GM12878 (cell line): ENCODE measurements at regions not wholly inside any gene's neighbourhood (a gene's known extent, or its start where the extent isn't known, plus 50 kb on each side); places are given as distances from the start of the nearest gene placed in this dataset.

Experiments
- ATAC-seq: fragments of 200-7000 bp; cut with Tn5 transposase; 3 replicates; pipeline ENCODE4 v1.9.1; 2020; ENCODE audit warnings: mild to moderate bottlenecking, moderate library complexity
- BruUV-seq: library from RNA; stranded (reverse); fragments of 400-500 nt; replicated peaks from 2 replicates; lab custom pipeline; 2021; lab: Mats Ljungman, UMichigan
- CTCF ChIA-PET: fragments of 300-600 bp; sonication (Branson Sonifier 250); formaldehyde crosslinking; extraction: SDS; loops from one replicate; lab custom pipeline; 2021; ENCODE audit warnings: inconsistent platforms; lab: Yijun Ruan, JAX
- POLR2A ChIA-PET: fragments of 350-600 bp; formaldehyde crosslinking; extraction: SDS; loops from one replicate; lab custom pipeline; 2021; ENCODE audit warnings: inconsistent platforms; lab: Charles Lee
- RAD21 ChIA-PET: fragments of 300-600 bp; sonication (Branson Sonifier 250); formaldehyde crosslinking; loops from one replicate; lab custom pipeline; 2023; ENCODE audit warnings: antibody characterized with exemption; ENCODE audit not compliant: unreplicated experiment; lab: Charles Lee
- SMC1A ChIA-PET: fragments of 300-600 bp; sonication (Branson Sonifier 250); formaldehyde crosslinking; loops from one replicate; lab custom pipeline; 2023; ENCODE audit not compliant: unreplicated experiment, uncharacterized antibody; lab: Charles Lee
- DNase-seq: peaks from one replicate; pipeline ENCODE4 v3.0.0-alpha.2; 2011; ENCODE audit warnings: low read depth, low spot score
- FAIRE-seq: peaks from 3 replicates; lab custom pipeline; 2011; peaks lifted over from hg19 to GRCh38; lab: Jason Lieb, UNC
- H2AFZ ChIP-seq: 2 replicates; pipeline ENCODE4 v1.6.0; 2011; ENCODE audit warnings: low read depth, low read length, control low read depth; ENCODE audit not compliant: control insufficient read depth
- H3K27ac ChIP-seq: 2 replicates; pipeline ENCODE4 v1.5.1; 2011; ENCODE audit warnings: control low read depth; ENCODE audit not compliant: control insufficient read depth, insufficient read depth
- H3K27me3 ChIP-seq, 2 experiments: replicated peaks in 1 of 2; 2 replicates each; pipeline versions ENCODE4 v1.6.0 to v1.6.1; 2011; ENCODE audit warnings: low read length in 1 of 2; ENCODE audit not compliant: control insufficient read depth in 2 of 2, insufficient read depth in 2 of 2
- H3K36me3 ChIP-seq, 2 experiments: 2 replicates each; pipeline ENCODE4 v1.5.1; 2011; ENCODE audit warnings: low read length in 1 of 2; ENCODE audit not compliant: control insufficient read depth in 2 of 2, insufficient read depth in 2 of 2
- H3K4me1 ChIP-seq: 2 replicates; pipeline ENCODE4 v1.6.1; 2011; ENCODE audit warnings: mild to moderate bottlenecking, low read length, moderate library complexity, mixed read lengths; ENCODE audit not compliant: control insufficient read depth, insufficient read depth
- H3K4me2 ChIP-seq: 2 replicates; pipeline ENCODE4 v1.6.0; 2011; ENCODE audit warnings: control low read depth; ENCODE audit not compliant: control insufficient read depth, insufficient read depth
- H3K4me3 ChIP-seq: fragments of 200-600 bp; sonication (generic); 2 replicates; pipeline ENCODE4 v1.5.1; 2016
- H3K79me2 ChIP-seq: 2 replicates; pipeline ENCODE4 v1.6.0; 2011; ENCODE audit warnings: low read length; ENCODE audit not compliant: control insufficient read depth, insufficient read depth
- H3K9ac ChIP-seq: 2 replicates; pipeline ENCODE4 v1.8.0; 2011; ENCODE audit warnings: low read length, control low read depth, mixed read lengths; ENCODE audit not compliant: control insufficient read depth, insufficient read depth
- H3K9me3 ChIP-seq: replicated peaks from 3 replicates; pipeline ENCODE4 v1.5.1; 2011; ENCODE audit warnings: mild to moderate bottlenecking, low read length; ENCODE audit not compliant: control insufficient read depth, insufficient read depth
- H4K20me1 ChIP-seq: 2 replicates; pipeline ENCODE4 v1.6.0; 2011; ENCODE audit not compliant: control insufficient read depth, insufficient read depth
- CBFB ChIP-seq: IDR thresholded peaks from 2 replicates; pipeline ENCODE4 v1.6.1; 2016; ENCODE audit warnings: antibody characterized with exemption, low read depth
- CHD2 ChIP-seq: IDR thresholded peaks from 2 replicates; pipeline ENCODE4 v1.6.1; 2011; ENCODE audit warnings: low read depth, low read length, improper control_type of control experiment, borderline replicate concordance
- PML ChIP-seq: IDR thresholded peaks from 2 replicates; pipeline ENCODE4 v1.6.1; 2012; ENCODE audit warnings: low read length, inconsistent platforms
- RFX5 ChIP-seq: IDR thresholded peaks from 2 replicates; pipeline ENCODE4 v1.6.1; 2011; ENCODE audit warnings: low read depth, low read length, improper control_type of control experiment
- STAT1 ChIP-seq: fragments of 450-650 bp; conservative IDR thresholded peaks from 2 replicates; pipeline ENCODE4 v1.6.1; 2014; ENCODE audit warnings: antibody characterized with exemption, mild to moderate bottlenecking
- YBX1 ChIP-seq: fragments of 450-650 bp; IDR thresholded peaks from 2 replicates; pipeline ENCODE4 v1.6.1; 2016; ENCODE audit warnings: antibody characterized with exemption
- ZSCAN29 ChIP-seq: fragments of 450-650 bp; IDR thresholded peaks from 2 replicates; pipeline ENCODE4 v1.6.1; 2017; ENCODE audit warnings: mild to moderate bottlenecking, moderate library complexity
- WGBS: methylation state at CpG from one replicate; pipeline ENCODE4 v1.1.6; 2016; ENCODE audit warnings: low lambda C conversion rate; ENCODE audit not compliant: insufficient replicate concordance, insufficient coverage; ENCODE audit errors: missing lambda C conversion rate; 5-methylcytosine and 5-hydroxymethylcytosine counted together
- in situ Hi-C: fragments of 300-500 bp; cut with MboI; formaldehyde crosslinking; loops from 9 replicates; pipeline ENCODE4 v1.14.3; 2018; ENCODE audit warnings: mixed read lengths
- intact Hi-C: fragments of 100-400 bp; cut with micrococcal nuclease; formaldehyde crosslinking; loops from one replicate; pipeline ENCODE4 v1.14.2; 2022; ENCODE audit not compliant: unreplicated experiment
- TF ChIP-seq, protein P1 (sequence below): fragments of 450-650 bp; IDR thresholded peaks from 2 replicates; pipeline ENCODE4 v1.6.1; 2017; ENCODE audit warnings: borderline replicate concordance
- TF ChIP-seq, protein P2 (sequence below): fragments of 450-650 bp; IDR thresholded peaks from 2 replicates; pipeline ENCODE4 v1.6.1; 2017; ENCODE audit warnings: mild to moderate bottlenecking

DNA sequence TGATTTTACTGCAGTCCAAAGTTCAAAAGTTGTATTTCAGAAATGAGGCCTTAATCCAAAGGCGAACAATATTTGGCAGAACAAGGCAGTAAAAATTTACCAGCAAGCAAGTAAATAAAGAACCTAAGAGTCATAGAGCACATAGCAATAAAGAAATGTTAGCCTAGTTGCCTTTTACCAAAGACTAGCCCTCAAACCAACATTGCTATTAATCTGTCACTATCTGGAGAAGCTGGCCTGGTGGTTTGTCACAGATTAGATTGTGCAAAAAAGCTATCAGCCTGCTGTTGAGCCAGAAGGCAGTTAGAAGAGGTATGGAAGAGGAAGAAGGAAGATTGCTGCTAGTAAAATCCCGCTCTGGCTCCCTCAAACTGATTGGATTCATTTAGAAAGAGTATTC, 304.7 kb upstream of the KLF4 start:
- no peak overlapping the region for H3K4me3 ChIP-seq
- DNase-seq (no peak), FAIRE-seq (no peak), ATAC-seq (no peak)
- H3K27ac ChIP-seq, result no peak overlapping the region
- no peak for TF ChIP-seq YBX1
- no peak for TF ChIP-seq CBFB
- TF ChIP-seq CHD2, result no peak
- TF ChIP-seq RFX5, result no peak
- H3K79me2 ChIP-seq, result no peaks in the 10 kb centered on the region
- no peaks in the 10 kb centered on the region for H3K36me3 ChIP-seq
- RAD21 ChIA-PET, result no interaction called here
- no peak overlapping the region for H3K9ac ChIP-seq
- in situ Hi-C loops, result no loop called here
- H4K20me1 ChIP-seq, result no peaks in the 10 kb centered on the region
- H2AFZ ChIP-seq, result no peak overlapping the region
- POLR2A ChIA-PET, result no interaction called here
- no peaks in the 10 kb centered on the region for H3K4me1 ChIP-seq
- WGBS, result 42% methylated on average over 2 of the region's 2 CpGs
- intact Hi-C loops, result no loop called here
- CTCF ChIA-PET, result interaction anchor here (0.5 to 1.8 kb wide), 3 partner anchors 13 to 972 kb away, joined by 4 to 6 read pairs (median 4); no protein-coding TSS in a partner anchor
- no peak overlapping the region for H3K4me2 ChIP-seq
- no peaks in the 10 kb centered on the region; the same call in 2 of the 3 replicates for H3K9me3 ChIP-seq
- no TSS peak for BruUV-seq
- H3K27me3 ChIP-seq, result no peaks in the 10 kb centered on the region; a peak in 1 of 4 replicates
- SMC1A ChIA-PET, result interaction anchor here (1.0 kb wide), 1 partner anchor 43 kb away, joined by 3 read pairs; no protein-coding TSS in a partner anchor

DNA sequence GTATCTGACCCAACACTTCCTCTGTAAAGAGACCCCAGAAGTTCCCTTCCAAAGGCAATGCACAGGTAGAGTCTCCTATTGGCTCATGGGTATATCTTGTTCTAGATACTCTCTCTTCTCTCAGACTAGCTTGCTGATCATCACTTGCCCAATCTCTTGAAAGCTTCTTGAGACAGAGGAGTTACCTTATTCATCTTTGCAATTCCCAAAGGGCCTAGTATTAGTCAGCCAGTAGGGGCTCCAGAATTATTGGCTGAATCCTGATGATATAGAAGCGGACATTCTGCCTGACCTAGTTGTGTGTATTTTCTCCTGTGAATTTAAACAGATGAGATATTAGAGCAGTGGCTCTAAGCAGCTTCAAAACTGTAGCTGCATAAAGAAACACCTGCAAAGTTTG, 304.0 kb upstream of the KLF4 start:
- SMC1A ChIA-PET, result interaction anchor here (1.0 to 1.2 kb wide), 2 partner anchors 9 to 42 kb away, joined by 3 to 4 read pairs; no protein-coding TSS in a partner anchor
- no peak for FAIRE-seq
- no TSS peak for BruUV-seq
- no peak overlapping the region for H3K27ac ChIP-seq
- POLR2A ChIA-PET, result no interaction called here
- intact Hi-C loops, result no loop called here
- H3K27me3 ChIP-seq, result no peaks in the 10 kb centered on the region; a peak in 1 of 4 replicates
- in situ Hi-C loops, result no loop called here
- no peaks in the 10 kb centered on the region for H3K79me2 ChIP-seq
- H3K36me3 ChIP-seq, result no peaks in the 10 kb centered on the region
- no peak overlapping the region for H3K4me3 ChIP-seq
- no peaks in the 10 kb centered on the region for H3K4me1 ChIP-seq
- DNase-seq, result no peak
- no peak overlapping the region for H2AFZ ChIP-seq
- ATAC-seq, result no peak
- 0% methylated on average over 1 of the region's 1 CpG for WGBS
- RAD21 ChIA-PET, result interaction anchor here (1.0 kb wide), 1 partner anchor 11 kb away, joined by 3 read pairs; no protein-coding TSS in a partner anchor
- H3K9ac ChIP-seq, result no peak overlapping the region
- no peaks in the 10 kb centered on the region for H4K20me1 ChIP-seq
- H3K9me3 ChIP-seq, result no peaks in the 10 kb centered on the region; the same call in 2 of the 3 replicates
- TF ChIP-seq, protein P1, sequence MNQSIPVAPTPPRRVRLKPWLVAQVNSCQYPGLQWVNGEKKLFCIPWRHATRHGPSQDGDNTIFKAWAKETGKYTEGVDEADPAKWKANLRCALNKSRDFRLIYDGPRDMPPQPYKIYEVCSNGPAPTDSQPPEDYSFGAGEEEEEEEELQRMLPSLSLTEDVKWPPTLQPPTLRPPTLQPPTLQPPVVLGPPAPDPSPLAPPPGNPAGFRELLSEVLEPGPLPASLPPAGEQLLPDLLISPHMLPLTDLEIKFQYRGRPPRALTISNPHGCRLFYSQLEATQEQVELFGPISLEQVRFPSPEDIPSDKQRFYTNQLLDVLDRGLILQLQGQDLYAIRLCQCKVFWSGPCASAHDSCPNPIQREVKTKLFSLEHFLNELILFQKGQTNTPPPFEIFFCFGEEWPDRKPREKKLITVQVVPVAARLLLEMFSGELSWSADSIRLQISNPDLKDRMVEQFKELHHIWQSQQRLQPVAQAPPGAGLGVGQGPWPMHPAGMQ, result no peak
- TF ChIP-seq STAT1 (no peak), ZSCAN29 (no peak), PML (no peak)
- TF ChIP-seq, protein P2, sequence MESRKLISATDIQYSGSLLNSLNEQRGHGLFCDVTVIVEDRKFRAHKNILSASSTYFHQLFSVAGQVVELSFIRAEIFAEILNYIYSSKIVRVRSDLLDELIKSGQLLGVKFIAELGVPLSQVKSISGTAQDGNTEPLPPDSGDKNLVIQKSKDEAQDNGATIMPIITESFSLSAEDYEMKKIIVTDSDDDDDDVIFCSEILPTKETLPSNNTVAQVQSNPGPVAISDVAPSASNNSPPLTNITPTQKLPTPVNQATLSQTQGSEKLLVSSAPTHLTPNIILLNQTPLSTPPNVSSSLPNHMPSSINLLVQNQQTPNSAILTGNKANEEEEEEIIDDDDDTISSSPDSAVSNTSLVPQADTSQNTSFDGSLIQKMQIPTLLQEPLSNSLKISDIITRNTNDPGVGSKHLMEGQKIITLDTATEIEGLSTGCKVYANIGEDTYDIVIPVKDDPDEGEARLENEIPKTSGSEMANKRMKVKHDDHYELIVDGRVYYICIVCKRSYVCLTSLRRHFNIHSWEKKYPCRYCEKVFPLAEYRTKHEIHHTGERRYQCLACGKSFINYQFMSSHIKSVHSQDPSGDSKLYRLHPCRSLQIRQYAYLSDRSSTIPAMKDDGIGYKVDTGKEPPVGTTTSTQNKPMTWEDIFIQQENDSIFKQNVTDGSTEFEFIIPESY, result no peak
- CTCF ChIA-PET, result interaction anchor here (1.8 kb wide), 1 partner anchor 12 kb away, joined by 6 read pairs; no protein-coding TSS in a partner anchor
- H3K4me2 ChIP-seq, result no peak overlapping the region
